ENCODE measurements at regions not wholly inside any gene's neighbourhood (a gene's known extent, or its start where the extent isn't known, plus 50 kb on each side); places are given as distances from the start of the nearest gene placed in this dataset.

- TF ChIP-seq EZH2 (IDR thresholded peaks at IDR 0.05) (no peak), POLR2AphosphoS5 (IDR thresholded peaks at IDR 0.05; ENCODE audit: borderline replicate concordance, low read depth, low read length) (no peak), FOXP2 (optimal IDR thresholded peaks at IDR 0.05; ENCODE audit: control extremely low read depth, extremely low read length, insufficient read depth) (no peak)
Observed at GRCh38 chr5:25002371-25002770, 357.6 kb upstream of the CDH10 start.

Measured in SK-N-MC (cell line).